GM21447 (cell line): ENCODE measurements at regions not wholly inside any gene's neighbourhood (a gene's known extent, or its start where the extent isn't known, plus 50 kb on each side); places are given as distances from the start of the nearest gene placed in this dataset.
"Not testable (repeated sequence)": the region's sequence is repeated elsewhere in the genome, so short reads cannot be mapped to it uniquely, and the experiment has no call there.

Experiments
- ATAC-seq: cut with Tn5 transposase; IDR thresholded peaks from one replicate; pipeline ENCODE4 v1.9.1; 2021; ENCODE audit not compliant: unreplicated experiment

DNA sequence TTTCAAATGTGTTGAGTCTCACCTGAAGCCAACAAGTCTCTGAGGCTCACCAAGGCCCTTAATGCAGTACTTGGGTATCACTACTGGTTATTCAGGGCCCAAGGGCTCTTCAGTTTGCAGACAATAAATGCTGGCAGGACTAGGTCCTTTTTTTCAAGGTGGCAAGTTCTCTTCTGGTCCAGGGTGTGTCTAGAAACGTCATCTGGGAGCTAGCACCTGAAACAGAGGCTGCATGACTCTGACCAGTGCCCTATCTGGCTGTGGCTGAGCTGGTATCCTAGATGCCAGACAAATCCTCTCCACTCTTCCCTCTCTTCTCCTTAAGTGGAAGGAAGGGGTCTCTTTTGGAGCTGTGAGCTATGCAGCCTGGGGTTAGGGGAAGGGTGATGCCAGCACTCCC is 276.8 kb downstream of the PYDC2 start:
- ATAC-seq = no peak

DNA sequence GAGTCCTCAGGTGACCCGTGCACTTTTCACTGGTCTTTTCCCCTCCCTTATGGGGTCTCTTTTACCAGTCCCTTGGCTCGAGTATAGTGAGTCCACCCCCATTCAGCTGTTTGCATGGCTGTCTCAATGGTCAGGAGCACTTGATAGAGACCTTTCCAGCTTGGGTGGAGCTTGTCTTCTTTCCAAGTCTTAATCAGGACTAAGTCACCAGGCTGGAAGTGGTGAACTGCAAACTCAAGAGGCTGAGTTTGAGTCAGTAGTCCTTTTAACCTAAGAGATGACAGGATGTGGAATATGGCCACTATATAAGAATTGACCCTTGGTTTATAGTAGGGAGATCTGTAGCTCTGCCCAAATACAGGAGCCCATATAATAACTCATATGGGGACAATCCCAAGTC is 279.7 kb downstream of the PYDC2 start:
- no peak for ATAC-seq

DNA sequence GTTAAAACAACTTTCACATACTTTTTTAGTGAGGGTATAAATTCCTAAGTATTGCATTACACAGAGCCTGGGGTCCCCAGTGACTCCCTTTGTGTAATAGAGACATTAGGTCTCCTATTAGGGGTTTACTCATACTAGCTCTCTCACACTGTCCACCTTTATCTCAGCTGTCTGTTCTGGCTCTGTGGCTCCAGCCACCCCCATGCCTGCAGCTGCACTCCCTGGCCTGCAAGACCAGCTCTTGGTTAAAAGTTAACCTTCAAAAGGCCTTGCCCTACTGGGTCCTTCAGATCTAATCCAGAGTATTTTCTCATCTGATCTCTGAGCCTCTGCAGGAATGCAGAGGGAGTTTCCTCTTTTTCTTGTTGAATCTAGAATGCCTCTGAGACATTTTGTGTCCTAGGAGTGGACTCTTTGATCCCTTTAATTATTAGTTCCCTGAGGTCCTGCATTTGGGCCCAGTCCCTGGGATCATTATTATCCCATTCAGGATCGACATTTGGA is 280.9 kb downstream of the PYDC2 start:
- ATAC-seq = not testable (repeated sequence)

DNA sequence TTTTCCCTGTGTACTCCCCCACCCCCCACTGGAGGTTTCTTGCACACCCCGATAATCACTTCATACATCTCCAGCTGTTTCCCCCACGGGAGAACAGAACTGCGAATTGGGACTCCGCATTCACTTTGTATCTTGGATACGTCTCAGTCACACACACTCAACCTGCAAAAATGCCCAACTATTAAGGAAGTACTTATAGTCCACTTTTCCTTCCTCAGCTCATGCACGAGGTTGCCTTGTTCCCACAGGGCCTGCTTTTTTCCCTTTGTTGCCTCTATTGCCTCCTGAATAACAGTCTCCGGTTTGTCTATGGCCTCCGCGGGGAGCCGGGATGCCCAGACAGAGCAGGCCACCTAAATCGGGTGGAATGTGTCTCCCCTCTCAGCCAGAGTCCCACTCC is 282.3 kb downstream of the PYDC2 start:
- no peak for ATAC-seq

DNA sequence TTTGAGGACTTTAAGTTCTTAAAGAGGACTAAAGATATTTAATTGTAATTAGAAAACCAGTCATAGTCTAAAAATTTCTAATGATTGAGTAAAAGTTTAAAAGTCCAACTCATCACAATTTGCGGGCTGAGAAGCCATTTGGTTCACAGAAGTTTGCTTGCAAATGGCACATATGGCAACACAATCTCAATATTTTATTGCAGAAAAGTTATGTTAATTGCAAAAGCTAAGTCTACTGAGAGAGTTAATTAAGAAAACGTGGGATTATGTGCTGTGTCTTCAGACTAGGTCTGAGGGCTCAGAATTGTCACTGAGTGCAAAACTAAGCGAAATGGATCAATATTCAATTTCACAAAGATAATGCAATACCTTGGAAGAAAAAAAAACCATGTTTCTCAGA is 289.7 kb downstream of the PYDC2 start:
- no peak for ATAC-seq

DNA sequence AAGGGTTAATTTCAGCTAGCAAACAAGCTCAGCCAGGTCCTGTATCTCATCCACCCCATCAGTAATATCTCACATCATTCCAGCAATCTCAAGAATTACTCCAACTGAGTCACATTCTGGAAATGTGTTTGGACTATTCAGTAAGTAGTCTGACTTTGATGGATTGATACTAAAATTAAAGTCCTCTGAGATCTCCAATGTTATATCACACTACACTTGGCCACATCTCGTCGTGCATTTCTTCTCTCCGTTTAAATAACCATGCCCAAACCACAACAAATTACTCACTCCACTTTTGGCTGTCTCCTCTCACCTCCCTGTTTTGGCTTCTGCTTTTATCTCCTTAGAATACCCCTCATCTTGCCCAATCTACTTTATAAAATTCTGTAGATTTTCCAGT is 292.2 kb downstream of the PYDC2 start:
- ATAC-seq = no peak

DNA sequence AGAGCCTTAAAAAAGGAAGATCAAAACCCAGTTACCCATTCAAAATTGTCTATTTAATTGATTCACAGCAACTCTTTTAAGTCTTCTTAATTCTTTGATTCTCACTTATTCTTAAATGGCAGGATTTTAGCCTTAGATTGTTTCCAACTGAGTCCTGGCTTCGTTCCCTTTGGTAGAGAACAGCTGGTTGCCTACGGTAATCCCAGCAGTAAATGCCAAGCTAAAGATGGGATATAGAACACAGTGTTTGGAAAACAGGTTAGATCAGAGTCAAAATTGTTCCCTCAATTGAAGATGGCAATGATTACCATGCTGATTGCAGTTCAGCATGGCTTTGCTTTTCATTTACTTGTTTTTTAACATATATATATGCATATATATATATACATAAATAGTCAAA is 300.9 kb downstream of the PYDC2 start:
- no peak for ATAC-seq

DNA sequence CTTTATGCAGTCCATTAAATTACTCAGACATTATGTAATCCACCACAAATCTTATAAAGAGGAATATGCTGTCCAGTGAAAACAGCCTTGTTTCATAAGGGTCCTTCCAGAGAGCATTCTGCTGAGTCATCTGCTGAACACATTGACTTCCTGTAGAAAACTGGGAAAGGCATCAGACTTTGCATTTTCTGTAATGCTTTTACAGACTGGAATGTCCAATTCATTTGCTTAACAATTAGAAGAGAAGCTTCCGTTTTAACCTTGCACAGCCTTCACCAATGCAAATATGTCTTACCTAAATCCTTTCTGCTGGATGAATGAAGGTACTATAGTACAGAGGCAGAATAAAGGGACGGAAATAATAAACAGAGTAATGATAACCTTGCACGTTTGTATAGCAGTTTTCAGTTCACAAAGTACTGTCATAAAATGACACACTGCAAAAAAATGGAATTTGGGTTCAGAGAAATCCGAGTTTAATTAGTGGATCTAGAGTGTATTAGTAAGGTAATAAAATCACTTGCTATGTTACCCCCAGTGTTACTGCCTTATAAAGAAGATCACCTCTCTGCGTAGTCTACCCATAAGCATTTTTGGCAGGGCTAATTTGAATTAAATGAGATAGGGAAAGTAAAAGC is 301.5 kb downstream of the PYDC2 start:
- no peak for ATAC-seq

DNA sequence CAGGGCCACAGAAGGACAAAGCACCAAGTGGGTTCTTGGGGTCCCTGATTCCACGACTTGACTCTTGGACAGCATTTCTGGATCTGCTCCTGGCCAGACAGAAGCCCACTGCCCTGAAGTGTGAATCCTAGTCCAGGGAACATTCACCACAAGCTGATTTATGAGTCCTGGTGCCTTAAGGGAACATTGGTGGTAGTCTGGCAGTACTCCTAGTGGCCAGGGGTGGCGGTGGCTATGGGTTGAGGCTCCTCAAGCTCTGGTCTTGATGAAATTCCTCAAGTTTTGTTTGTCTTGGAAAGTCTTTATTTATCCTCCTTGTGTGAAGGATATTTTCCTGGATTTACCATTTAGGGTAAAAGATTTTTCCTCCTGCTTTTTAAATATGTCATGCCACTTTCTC is 307.5 kb downstream of the PYDC2 start:
- ATAC-seq = no peak

DNA sequence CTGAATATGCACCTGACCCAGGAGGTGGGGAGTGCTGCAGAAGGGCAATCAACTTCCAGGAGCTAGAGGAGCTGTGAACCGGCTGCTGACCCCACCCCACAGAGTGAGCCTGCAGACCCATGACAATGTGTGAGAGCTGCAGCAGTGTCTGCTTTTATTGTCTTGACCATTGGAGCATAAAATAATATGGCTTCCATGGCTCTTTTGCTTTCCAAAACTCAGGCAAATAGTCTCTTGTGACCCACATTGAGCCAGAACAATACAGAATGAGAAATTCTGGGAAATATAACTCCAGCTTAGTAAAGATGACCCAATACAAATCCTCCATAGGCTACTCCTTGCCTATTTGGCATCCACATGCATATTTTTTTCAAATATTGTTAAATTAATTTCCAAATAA is 309.6 kb downstream of the PYDC2 start:
- ATAC-seq = no peak

DNA sequence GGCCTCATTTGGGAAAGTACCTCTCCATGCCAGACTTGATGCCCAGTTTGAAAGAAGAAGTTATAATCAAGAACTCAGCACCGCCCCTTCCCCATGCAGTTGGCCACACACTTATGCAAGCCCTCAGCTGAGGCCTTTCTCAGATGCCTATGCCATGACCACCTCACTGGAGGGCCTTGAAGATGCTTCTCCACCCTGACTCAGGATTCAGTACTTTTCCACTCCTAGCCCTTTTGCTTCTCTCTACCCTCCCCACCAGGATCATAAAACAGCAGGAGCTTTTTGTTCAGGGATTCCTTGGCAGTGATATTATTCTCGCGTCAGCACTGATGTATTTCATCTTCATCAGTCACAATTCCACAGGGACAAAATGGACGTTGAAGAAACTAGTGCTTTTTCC is 313.5 kb downstream of the PYDC2 start:
- no peak for ATAC-seq

DNA sequence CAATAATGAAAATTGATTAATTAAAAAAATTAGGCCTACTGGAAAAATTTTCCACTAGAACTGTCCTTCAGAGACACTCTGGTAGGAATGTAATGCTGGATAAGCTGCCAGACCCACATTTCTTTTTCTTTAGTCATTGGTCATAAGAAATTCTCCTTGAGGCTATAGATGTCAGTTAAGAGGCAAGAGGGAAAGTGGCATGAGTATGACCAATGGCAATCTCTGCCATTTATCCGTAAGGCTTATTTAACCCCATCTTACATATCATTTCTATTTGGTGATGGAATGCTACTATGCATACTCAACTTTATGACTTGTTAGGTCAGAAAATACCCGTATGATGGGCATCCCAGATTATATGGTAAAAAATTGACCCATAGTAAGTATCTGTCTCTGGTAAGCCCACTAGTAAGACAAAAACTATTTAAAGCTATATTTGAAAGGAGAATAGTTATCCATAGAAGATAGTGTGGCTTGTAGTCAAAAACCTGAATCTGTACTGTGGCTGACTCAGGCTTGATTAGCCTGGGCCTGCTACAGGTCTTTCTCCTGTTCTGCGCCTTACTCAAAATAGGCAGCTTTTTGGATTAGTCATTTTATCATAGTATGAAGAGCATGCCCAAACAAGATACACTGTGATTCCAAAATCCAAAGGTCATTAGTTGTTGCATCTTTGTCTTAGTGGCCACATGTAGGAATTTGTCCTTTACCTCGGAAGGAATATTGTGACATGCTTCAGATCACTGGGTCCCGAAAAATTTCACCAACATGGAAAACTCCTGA is 314.7 kb downstream of the PYDC2 start:
- ATAC-seq = no peak

DNA sequence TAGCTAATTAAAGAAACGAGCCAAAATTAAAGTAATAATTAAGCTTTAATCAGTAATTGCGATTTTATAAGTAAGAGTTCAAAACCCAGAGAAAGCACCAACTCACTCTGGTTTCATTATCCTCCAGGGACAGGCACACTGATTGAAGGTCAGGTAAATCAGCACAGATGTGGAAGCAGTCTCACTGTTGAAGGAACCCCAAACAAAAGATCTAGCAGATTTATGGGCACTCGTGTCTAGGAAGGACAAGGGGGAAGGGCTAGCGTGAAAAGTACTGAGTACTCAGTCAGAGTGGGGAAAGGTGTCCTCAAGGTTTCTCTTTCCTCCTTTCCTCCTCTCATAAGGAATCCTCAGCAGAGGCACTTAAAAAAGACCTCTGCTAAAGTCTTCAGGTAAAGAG is 320.1 kb downstream of the PYDC2 start:
- no peak for ATAC-seq

DNA sequence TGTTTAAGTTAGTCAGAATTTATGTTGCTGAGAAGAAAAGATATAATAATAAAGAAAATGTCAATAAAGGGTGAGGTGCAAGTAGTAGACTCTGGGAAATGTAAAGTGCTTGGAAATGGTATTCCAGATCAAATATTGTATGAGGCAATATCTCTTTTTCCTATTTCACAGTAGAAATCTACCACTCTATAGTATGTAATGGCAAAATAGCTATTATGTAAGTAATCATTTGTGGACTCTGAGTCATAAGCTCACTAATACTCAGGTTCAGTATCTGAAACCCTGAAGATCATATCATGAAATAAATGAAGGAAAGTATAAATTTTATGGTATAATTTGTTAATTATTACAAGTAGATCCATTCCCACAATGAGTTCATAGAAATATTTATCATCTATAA is 322.1 kb downstream of the PYDC2 start:
- ATAC-seq = no peak

DNA sequence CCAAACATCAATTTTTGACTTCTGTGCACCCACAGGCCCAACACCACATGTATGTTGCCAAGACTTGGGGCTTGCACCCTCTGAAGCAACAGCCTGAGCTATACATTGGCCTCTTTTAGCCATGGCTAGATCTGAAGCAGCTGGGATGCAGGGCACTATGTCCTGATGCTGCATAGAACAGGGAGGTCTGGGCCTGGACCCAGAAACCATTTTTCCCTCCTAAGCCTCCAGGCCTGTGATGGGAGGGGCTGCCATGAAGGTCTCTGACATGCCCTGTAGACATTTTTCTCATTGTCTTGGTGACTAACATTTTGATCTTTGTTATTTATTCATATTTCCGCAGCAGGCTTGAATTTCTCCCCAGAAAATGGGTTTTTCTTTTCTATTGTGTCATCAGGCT is 330.0 kb downstream of the PYDC2 start:
- ATAC-seq = no peak

DNA sequence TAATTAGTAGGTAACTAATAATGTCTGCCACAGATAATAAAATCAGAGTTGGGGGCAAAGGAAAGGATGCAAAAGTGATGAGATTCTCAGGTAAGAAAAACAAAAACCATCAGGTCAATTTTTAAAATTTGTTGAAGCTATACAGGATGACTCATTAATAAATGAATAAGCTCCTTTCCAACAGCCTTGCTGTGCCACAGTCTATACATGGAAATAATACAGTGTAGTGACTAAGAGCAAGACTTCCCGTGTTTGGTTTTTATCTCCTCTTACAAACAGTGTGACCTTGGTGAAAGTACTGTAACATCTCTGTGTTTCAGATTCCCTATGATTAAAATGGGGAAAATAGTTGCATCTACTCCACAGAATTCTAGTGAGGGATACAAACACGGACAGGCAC is 331.6 kb downstream of the PYDC2 start:
- no peak for ATAC-seq

DNA sequence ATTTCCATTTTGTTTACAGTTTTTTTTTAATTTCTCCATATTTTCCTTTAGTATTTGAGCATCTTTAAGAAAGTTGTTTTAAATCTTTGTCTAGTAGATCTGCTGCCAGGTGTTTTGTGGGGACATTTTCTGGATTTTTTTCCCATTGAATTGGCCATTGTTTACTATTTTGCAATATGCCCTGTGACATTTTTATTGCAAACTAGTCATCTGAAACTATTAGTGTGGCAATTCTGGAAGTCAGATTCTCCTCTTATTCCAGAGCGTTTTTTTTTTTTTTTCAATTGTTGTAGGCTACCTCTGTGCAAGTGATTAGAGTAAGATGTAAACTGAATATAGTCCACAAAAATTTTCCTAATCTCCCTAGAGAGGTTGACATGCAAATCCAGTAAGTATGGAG is 334.2 kb downstream of the PYDC2 start:
- no peak for ATAC-seq

DNA sequence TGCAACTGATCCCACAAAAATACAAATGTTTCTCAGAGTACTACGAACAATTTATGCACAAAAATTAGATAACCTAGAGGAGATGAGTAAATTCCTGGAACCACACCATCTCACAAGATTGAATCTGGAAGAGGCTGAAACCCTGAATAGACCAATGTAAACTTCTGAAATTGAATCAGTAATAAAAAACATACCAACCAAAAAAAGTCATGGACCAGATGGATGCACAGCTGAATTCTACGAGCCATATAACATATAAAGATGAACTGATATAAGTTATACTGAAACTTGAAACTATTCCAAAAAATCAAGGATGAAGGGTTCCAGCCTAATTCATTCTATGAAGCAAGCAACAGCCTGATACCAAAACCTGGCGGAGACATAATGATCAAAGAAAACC is 336.3 kb downstream of the PYDC2 start:
- ATAC-seq = no peak

DNA sequence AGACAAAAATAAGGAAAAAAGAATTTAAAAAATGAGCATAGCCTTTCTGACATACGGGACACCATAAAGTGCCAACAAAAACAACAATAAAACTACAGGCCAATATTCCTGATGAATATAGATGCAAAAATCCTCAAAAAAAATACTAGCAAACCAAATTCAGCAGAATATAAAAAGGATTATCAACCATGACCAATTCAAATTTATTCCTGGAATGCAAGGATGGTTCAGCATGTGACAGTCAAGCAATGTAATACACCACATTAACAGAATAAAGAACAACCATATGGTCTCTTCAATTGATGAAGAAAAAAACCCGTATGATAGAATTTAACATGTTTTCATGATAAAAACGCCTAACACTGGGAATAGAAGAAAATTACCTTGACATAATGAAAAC is 341.7 kb downstream of the PYDC2 start:
- no peak for ATAC-seq

DNA sequence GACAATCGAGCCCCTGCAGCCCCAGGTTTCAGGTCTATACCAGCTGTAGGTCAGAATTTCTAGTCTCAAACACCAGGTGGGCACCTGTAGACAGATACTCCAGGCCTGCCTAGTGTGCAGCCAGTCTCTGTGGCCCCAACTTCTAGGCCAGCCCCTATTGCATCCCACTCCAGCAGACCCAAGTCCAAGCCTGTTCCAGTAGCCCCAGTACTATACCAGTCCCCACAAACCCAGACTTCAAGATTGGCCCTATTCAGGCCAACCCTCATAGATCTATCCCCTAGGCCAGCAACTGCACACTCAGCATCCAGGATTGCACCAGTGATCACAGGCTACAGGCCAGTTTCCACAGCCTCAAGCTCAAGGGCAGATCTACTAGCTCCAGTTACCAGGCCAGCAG is 344.0 kb downstream of the PYDC2 start:
- no peak for ATAC-seq

DNA sequence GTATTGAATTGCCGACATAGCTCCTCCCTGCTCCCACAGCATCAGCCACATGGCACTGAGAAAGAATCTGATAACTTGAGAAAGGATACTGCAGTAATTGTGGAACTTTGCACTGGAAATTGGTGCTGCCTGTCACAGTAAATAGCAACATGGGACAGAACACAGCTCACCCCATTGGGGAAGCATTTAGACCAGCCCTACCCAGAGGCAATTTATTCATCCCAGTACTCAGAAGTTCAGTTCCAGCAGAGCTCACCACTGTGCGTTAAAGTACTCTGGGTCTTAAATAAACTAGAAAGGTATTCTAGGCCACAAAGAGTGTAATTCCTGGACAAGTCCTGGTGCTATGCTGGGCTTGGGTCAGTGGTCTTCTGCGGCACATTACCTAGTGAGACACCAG is 347.1 kb downstream of the PYDC2 start:
- ATAC-seq = no peak

DNA sequence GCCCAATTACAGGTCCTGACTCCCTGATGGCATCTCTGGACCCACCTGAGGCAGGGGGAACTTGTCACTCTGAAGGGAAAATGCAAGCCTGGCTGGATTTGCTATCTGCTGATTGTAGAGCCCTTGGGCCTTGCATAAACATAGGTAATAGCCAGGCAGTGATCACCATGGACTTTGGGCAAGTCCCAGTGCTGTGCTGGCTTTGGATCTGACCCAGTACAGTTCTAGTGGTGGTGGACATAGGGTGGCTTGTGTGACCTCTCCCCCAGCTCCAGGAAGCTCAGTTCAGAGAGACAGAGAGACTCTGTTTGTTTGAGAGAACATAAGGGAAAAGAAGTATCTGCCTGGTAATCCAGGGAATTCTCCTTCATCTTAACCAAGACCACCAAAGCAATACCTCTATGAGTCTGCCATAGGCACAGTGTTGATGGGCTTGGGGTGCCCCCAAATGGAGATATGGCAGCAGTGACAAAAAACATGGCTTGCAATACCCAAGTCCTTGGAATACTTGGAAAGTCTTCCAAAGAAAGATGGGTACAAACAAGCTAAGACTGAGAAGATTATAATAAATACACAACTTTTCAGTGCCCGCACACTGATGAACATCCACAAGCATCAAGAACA is 348.5 kb downstream of the PYDC2 start:
- no peak for ATAC-seq
